AG08395 (cell line): ENCODE measurements at regions not wholly inside any gene's neighbourhood (a gene's known extent, or its start where the extent isn't known, plus 50 kb on each side); places are given as distances from the start of the nearest gene placed in this dataset.
A peak's percentile ranks its signal among the peaks of the same experiment; 100 is the strongest.

ENCODE experiments used
- DNase-seq: peaks from one replicate; pipeline ENCODE4 v3.0.0; 2012; ENCODE audit warnings: mixed read lengths, low spot score

DNA sequence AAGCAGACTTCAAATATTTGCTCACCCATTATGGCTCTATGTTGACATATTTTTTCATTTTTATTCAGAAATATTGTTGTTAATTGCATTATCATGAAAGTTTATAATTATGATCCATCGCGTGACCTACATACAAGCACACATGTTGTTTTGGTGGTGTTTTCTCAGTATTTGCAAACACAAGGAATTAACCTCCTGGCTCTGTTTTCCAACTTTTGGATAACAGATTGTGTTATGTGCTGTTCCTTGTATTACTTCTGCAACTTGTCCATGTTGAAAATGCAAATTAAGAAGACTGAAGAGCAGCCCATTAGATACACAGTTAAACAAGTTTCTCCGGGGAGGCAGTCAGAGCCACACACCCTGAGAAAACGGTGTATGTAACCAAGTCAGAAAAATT, 201.2 kb downstream of the SEC23A start:
- DNase-seq, result no peak

DNA sequence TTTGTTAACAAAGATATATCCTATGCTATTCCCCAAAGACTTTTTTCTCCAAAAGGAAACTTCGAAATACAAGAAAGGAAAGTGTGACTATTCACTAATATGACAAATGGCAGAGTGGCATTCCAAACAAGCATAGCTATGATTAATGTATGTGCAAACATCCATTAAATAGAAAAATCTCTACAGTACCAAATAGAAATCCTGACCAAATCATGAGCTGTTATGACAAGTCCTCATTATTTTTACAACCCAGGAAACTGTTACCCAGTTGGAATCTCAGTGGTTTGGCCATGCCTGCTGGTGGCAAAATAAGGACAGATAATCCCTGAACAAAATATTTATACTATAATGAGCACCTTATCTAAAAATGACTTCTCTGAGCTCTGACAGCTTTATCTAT, 202.1 kb downstream of the SEC23A start:
- DNase-seq, result no peak

DNA sequence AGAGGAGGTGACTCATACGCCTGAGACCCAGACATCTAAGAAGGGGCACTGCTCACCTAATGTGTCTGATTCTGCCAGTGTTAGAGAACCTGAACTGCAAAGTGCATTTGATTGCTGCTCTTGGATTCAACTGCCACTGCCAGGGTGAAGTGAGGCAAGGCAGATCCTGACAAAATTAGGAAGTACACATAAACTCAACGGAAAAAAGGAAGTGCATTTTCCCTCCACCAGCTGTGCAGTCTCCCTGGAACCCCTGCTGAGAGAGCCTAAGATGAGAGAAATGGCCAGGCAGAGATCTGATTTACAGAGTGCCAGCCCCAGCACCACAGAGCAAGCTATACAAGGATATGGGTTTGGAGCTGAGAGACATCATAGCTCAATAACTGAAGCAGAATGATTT, 215.3 kb downstream of the SEC23A start:
- no peak for DNase-seq

DNA sequence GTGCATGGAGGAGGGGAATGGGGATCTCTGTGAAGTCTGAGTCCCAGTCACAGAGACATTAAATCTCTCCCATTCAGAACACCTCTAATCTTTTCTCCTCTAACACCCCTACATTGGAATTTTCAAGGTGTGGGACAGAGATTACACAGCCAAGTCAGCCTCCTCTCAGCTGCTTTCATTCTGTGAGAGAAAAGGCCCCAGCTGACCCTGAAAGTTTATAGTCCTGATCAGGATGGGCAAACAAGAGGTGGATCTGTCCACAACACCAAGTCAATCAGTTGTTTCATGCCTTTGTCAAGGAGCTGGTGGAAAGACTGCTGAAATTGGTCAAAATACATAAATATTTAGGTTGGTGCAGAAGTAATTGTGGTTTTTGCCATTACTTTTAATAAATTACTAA, 218.9 kb downstream of the SEC23A start:
- no peak for DNase-seq

DNA sequence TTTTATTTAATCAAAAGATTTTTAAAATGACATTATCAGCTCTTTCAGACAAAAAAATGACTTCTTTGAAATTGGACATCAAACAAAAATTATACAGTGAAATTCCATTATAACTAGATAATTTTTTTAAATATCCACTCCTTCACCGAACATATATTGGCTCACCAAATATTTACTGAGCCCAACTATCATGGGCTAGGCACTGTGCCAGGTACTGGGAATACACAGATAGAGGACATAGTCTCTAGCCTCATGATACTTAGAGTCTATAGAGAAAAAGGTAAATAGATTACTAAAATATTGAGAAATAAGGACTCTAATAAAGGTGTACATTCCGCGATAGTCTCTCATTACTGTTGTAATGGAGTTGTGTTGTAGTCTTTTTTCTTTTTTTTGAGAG, 219.9 kb downstream of the SEC23A start:
- no peak for DNase-seq

DNA sequence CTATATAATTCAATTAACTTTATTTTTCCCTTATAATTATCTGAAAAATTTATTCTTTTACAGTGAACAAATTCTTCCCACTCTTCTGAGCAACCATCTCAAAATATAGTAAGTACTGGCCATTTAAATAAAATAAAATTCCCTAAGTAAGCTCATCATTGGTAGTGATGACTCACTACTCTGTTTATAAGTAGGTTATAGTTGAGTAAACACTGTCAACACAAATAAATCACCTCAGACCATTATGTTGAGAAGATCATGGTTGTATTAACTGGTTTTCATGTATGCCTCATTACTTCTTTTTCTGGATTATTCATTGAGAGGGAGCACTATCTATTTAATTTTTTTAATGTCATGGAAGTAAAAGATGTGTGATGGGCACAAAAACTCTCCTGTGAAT, 220.5 kb downstream of the SEC23A start:
- no peak for DNase-seq

DNA sequence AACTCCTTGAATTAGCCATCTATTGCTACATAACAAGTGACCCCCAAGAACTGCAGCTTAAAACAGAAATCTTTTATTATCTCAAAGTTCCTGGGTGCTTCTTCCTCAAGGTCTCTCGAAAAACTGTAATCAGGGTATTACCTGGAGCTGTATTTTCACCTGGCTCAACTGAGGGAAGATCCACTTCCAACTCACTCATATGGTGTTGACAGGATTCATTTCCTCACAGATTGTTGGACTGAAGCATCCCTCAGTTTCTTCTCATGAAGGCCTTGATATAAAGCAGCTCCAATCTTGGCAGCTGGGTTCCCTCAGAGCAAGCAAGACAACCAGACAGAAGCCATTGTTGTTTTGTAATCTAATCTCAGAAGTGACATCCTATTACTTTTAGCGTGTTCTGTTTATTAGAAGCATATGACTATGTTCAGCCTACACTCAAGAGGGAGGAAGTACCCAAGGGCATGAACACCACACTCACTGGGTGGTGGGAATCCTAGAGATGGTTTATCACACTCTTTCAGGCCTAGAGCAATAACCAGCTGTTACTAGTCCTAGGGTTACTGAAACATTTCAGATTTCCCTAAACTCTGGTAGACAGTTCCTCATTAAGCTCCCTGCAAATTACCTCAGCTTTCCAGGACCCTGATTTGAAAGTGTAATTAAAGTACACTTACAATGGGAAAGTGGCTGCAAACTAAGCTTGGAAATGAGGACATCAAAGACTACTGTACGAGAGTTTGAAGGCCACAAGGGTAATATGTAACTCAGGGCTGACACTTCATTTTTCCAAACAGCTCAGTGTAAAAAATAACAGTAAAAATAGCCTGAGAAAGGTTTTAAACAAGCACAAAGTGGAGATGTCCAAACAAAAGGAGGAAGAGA, 222.2 kb downstream of the SEC23A start:
- no peak for DNase-seq

DNA sequence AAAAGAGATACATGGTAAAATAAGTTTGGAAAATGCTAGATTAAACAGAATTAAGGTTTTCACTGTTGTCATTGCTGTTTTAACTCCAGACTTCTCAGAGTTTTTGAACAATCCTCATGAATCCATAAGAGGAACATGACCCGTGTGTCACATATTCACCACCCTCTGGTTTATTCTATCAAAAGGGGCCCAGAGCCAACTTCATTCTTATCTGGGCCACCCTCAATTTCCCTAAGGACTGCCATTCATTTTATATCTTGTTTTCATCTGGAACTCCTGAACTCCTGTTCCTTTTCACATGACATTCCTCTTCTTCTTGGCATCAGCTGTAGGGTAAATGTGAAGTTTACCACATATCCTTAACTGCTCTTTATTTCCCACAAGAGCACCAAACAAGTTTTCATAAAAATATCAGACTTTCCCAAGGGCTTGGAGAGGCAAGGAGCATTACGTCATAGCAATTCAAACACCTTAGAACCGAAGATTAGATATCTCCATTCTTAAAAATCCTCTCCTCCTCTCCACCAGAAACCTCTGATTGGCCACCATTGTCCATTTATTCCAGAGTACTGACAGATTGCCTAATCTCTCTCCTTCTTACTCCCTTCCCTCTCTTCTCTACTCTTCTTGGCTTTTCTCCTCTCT, 225.2 kb downstream of the SEC23A start:
- no peak for DNase-seq

DNA sequence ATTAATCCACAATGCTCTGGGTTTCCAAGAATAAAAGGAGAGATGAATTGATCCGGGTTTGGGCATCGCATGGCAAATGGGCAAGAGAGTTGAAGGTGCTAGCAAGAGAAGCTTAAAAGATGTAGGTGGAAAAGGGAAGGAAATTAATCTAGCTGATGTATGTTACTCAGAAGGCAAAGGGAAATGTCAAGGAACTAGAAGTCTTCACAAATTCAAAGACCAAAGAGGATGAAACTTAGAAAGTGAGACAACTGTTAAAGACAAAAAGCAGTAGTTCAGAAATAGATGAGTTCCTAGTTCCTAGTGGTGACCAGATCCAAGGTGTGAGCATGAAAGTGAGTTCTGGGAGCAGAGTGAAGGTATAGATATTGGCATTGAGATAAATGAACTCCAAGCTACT, 228.3 kb downstream of the SEC23A start:
- DNase-seq, result no peak

DNA sequence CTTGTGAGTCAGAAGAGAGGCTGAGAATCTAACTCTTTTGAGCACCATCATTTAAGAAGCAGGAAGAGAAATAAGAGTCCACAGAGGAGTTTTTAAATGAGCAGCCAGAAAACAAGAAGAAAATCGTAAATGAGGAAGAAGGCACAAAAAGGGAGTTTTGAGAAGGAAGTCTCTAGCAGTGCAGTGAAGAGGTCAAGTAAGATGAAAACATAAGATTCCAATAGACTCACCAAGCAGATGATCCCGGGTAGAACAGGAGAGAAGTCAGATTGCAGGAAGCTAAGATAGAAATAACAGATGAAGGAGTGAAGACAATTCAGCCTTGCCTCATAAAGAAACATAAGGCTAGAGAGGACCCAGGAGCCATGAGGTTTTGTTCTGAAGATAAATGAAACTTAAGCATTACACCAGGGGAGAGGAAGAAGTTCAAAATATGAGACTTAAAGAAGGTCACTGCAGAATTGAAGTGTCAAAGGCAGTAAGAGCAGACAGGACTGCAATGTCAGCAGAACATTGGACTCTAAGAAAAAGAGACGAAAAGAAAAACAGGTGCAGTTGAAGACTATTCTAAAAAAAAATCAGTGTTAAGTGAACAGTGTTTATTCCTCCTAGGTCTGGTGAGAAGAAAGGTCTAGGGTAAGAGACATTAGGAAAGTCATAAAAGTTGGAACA, 229.0 kb downstream of the SEC23A start:
- DNase-seq, result no peak

DNA sequence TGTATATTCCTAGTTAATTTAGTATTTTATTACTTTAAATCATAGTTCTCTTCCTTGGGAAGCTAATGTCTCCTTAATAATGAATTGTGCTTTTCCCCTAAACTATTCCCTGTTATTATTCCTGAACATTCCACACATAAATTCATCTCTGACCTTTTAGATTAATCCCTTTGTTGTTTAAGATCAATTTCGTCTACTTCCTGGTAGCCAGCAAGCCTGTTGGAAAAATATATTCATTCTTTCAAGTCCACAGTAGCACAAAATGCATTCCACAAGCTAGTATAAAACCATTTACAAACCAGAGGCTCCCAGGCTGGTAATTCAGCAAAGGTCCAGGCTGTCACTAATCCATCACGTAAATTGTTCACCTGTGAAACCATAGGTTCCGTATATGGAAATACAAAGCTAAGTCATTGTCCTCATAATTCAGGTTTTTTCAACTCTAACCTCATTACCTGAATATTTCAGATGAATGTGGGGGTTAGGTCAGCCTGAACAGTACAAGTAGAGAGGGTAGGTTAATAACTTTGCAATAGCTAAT, 232.7 kb downstream of the SEC23A start:
- no peak for DNase-seq

DNA sequence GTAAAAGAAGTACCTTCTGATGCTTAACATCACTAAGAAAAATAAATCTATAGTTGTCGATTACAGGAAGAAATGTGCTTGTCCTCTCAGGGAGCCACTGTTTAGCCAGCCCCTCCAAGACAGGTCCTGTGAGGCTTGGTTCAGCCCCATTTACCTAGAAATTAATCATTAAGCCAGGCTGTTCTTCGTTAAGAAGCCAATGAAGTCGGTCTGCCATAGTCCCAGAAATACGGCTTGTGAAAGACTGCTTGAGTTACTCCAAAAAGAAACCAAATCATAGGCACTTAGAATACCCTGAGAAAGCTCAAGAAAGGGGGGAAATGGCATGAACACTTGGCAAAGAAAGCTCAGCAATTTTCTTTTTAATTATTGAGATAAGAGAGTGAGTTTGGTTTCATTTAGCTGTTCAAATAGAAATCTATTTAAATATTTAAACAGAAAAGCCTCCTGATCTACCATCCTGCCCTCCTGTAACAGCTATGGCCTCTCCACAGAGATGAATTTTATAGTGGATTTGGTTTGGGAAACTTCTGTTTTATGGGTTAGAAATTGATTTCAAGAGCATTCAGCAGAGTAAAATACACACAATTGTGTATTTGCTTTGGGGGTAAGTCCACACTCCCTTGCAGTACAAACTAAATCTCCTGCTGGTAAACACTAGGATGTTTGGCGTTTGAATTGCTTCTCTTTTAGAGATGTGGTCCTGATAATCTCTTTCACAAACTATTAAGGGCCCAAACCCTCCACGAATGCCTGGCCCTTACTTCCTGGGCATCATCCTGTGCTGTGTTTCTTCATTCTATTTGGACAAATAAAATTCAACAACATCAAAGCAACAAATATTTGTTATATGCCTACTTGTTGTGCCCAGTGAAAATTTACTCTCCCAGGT, 234.4 kb downstream of the SEC23A start:
- no peak for DNase-seq

DNA sequence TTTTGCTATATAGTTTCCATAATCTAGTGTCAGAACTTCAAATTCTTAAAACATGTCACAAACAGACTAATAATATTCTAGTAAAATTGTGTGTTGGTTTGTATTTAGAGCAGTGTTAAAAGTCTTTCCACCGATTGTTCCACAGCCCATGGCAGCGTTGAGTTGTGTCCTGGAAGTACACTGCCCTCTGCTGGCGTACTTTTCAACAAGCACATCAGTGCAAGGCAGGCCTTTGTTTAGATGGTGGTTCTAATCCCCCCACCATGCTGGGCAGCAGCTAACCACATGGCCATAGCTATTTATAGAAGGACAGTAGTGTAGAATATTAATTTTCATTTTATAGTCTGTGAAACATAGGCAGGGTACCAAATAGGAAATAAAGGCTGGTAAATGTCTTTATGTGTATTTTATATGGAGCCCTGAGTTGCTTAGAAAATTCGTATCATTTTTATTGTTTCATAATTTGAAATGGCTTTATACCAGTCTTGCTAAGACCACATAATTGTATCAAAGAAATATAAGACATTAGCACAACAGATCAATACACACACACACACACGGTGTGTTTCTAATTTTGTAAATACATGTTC, 235.4 kb downstream of the SEC23A start:
- peak; percentile 66 for DNase-seq

DNA sequence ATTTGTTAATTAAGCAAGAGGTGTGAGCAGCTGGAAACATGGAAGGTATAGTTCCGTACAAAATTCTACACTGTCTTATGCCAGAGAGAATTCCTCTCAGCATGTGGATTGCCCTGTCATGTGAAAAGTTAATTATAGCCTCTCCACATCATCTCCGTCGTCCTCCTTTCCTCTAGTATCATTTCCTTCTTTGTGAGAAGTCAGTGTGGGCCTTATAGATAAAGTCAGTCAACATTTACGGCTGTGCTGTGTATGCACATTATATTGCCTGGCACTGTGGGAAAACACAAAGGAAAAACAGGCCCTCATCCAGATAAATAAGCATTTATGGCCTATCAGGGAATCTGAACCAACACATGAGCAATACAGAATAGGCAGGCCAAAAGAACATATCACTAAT, 236.6 kb downstream of the SEC23A start:
- DNase-seq, result no peak

DNA sequence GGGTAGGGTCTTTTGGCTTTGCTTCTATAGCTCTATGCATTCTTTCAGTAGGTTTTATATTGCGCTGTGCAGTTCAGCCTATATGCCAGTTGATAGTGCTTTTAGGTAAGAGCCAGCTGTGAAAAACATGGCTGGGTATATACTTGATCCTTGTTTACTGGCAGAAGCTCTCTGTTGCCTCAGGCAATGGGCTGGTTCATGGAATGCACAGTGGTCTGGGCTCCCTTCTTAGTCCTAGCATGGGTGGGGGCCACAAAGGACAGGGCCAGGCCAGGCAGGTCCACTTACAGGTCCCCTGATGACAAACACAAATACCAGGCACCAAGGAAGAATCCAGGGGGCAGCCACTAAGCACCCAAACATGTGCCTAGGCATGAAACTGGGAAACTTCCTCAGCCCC, 240.7 kb downstream of the SEC23A start:
- DNase-seq, result no peak

DNA sequence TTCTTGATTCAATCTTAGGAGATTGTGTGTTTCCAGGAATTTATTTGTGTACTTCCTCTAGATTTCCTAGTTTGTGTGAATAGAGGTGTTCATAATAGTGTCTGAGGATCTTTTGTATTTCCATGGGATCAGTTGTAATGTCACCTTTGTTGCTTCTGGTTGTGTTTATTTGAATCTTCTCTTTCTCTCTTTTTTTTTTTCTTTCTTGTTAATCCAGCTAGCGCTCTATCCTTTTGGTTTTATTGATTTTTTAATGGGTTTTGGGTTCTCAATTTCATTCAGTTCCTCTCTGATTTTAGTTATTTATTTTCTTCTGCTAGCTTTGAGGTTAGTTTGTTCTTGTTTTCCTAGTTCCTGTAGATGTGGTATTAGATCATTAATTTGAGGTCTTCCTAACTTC, 242.5 kb downstream of the SEC23A start:
- DNase-seq, result no peak

DNA sequence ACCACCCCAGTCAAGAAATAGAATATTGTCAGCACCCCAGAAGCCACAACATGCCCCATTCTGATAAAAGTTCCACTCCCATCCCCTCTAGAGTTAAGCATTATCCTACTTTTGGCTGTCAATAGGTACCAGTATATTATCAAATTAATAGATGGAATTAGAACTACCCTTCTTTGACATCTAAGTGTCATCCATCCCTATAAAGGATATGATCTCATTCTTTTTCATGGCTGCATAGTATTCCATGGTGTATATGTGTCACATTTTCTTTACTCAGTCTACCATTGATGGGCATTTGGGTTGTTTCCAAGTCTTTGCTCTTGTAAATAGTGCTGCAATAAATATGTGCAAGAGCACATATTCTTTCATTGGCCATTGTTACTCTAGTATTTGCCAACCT, 246.2 kb downstream of the SEC23A start:
- DNase-seq, result no peak

DNA sequence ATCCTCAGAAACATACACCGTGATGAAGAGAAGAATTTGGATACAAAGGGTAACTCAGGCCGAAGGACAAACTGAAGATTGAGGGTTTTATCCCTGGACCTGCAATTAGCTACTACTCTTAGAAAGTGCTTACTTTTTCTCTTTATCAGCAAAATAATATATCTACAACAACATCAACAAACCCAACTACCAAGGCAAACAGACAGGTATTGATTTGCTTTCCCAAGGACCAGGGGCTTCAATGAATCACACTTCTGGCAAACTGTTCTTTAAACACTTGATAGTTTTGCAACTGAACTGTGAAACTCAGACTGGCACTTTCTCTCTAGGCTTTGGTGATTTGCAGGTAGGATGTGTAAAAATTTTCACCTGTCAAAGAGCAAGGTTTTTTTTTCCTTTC, 247.5 kb downstream of the SEC23A start:
- no peak for DNase-seq

DNA sequence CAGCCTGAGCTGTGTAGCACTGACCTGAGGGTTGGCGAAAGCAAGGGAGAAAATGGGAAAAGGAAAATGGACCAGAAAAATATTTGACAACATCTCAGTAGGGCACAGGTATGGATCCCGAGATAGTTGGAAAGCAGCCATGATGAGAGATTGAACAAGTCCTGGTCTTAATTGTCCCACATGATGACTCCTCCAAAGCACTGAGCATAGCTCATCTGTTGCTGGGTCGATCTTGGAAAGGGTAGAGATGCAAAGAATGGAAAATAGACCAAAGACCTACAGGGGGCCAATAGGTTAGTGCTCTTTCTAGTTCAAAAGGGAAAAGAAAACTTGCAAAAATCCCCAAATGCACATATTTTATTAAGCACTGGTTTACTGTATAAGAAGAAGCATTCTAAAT, 251.9 kb downstream of the SEC23A start:
- no peak for DNase-seq

DNA sequence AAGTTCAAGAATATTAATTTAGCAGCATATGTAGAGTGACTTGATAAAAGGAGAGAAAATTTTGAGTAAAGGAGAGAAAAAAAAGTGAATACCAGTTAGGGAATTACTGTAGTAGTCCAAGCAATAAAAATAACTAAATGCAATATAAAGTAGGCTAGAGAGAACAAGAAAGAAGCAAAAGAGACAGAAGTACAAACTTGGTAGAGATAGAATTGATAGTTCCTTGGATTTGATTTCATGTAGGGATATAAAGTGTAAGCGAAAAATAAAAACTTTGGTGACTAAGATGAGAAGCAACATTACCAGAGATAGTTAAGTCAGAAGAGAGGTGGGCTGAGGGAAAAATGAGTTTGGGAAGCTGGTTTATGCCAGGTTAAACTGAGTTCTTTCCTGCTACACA, 252.4 kb downstream of the SEC23A start:
- no peak for DNase-seq

DNA sequence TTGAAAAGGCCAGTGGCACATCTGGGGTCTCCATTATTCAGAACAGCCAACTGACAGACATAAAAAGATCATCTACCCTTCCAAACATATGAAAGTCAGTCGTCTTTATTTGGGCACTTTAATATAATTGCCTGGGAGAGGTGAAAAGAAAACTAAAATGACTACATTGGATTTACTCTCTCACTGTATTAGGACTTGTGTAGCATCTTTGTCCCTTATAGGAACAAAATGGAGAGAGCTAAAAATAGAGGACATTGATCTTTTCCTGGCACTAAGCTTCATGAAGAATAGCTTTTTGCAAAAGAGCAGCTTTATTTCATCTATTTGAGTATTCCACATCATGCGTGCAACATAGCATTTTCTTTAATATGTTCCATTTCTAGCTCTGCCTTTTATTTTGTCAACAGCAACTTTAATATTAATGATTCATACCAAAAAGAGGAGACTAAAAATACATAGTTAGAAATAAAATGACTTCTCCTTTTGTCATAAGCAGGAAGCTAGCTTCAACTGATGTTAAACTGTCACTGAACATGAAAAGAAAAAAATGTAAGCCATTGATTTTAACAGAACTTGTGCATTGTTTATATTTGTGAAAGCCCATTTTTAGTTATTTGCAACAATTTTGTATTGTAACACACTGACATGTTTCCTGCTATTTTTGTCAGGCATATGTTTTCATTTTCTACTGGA, 254.6 kb downstream of the SEC23A start:
- DNase-seq, result no peak
